HL-60 (cell line): ENCODE measurements at regions not wholly inside any gene's neighbourhood (a gene's known extent, or its start where the extent isn't known, plus 50 kb on each side); places are given as distances from the start of the nearest gene placed in this dataset.

Source experiments
- DNase-seq, 2 experiments: peaks; one replicate each; pipeline ENCODE4 v3.0.0-alpha.2; 2010 to 2020; ENCODE audit warnings: low read depth in 1 of 2, low spot score in 1 of 2
- H3K27ac ChIP-seq: fragments of 250-450 bp; sonication (Bioruptor Pico); replicated peaks from 2 replicates; pipeline ENCODE4 v1.5.1; 2020; ENCODE audit warnings: mild to moderate bottlenecking, moderate library complexity
- H3K27me3 ChIP-seq: fragments of 250-450 bp; sonication (Bioruptor Pico); 2 replicates; pipeline ENCODE4 v1.5.1; 2021; ENCODE audit warnings: mild to moderate bottlenecking, moderate library complexity; ENCODE audit not compliant: insufficient read depth, poor library complexity, severe bottlenecking
- H3K4me3 ChIP-seq: replicated peaks from 2 replicates; pipeline ENCODE4 v1.5.1; 2011; ENCODE audit warnings: mild to moderate bottlenecking, control low read depth, low read length; ENCODE audit not compliant: insufficient read depth
- CTCF ChIP-seq: IDR thresholded peaks from one replicate; pipeline ENCODE4 v1.5.1; 2011; ENCODE audit warnings: low read length, control low read depth, inconsistent platforms; ENCODE audit not compliant: insufficient read depth
- GABPA ChIP-seq: IDR thresholded peaks from 2 replicates; pipeline ENCODE4 v1.6.1; 2012; ENCODE audit warnings: low read depth
- POLR2AphosphoS5 ChIP-seq: IDR thresholded peaks from 2 replicates; pipeline ENCODE4 v1.6.1; 2012; ENCODE audit warnings: low read depth
- SPI1 ChIP-seq: IDR thresholded peaks from 2 replicates; pipeline ENCODE4 v1.6.1; 2012; ENCODE audit warnings: low read depth, mild to moderate bottlenecking, borderline replicate concordance
- TF ChIP-seq, protein P1 (sequence below): IDR thresholded peaks from 2 replicates; pipeline ENCODE4 v1.6.1; 2012; ENCODE audit warnings: low read depth; ENCODE audit not compliant: insufficient replicate concordance

GRCh38 chr9:2567922-2568321 is 53.7 kb upstream of the VLDLR start:
- Histone ChIP-seq H3K27ac (no peak overlapping the region), H3K27me3 (no peaks in the 10 kb centered on the region), H3K4me3 (no peak overlapping the region)
- no peak for TF ChIP-seq CTCF
- TF ChIP-seq, protein P1, sequence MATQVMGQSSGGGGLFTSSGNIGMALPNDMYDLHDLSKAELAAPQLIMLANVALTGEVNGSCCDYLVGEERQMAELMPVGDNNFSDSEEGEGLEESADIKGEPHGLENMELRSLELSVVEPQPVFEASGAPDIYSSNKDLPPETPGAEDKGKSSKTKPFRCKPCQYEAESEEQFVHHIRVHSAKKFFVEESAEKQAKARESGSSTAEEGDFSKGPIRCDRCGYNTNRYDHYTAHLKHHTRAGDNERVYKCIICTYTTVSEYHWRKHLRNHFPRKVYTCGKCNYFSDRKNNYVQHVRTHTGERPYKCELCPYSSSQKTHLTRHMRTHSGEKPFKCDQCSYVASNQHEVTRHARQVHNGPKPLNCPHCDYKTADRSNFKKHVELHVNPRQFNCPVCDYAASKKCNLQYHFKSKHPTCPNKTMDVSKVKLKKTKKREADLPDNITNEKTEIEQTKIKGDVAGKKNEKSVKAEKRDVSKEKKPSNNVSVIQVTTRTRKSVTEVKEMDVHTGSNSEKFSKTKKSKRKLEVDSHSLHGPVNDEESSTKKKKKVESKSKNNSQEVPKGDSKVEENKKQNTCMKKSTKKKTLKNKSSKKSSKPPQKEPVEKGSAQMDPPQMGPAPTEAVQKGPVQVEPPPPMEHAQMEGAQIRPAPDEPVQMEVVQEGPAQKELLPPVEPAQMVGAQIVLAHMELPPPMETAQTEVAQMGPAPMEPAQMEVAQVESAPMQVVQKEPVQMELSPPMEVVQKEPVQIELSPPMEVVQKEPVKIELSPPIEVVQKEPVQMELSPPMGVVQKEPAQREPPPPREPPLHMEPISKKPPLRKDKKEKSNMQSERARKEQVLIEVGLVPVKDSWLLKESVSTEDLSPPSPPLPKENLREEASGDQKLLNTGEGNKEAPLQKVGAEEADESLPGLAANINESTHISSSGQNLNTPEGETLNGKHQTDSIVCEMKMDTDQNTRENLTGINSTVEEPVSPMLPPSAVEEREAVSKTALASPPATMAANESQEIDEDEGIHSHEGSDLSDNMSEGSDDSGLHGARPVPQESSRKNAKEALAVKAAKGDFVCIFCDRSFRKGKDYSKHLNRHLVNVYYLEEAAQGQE, result no peak
- no peak for TF ChIP-seq POLR2AphosphoS5
- TF ChIP-seq GABPA, result no peak
- TF ChIP-seq SPI1, result no peak
- DNase-seq, result no peak

- no peaks in the 10 kb centered on the region for H3K27me3 ChIP-seq
- H3K4me3 ChIP-seq, result no peak overlapping the region
- H3K27ac ChIP-seq, result no peak overlapping the region
- DNase-seq, result no peak
- TF ChIP-seq, protein P1, result no peak
- no peak for TF ChIP-seq SPI1
- no peak for TF ChIP-seq CTCF
- TF ChIP-seq POLR2AphosphoS5, result no peak
These were observed 52.9 kb upstream of the VLDLR start for GRCh38 chr9:2568689-2569088.

- Histone ChIP-seq H3K4me3 (no peak overlapping the region), H3K27ac (no peak overlapping the region), H3K27me3 (no peaks in the 10 kb centered on the region)
- TF ChIP-seq POLR2AphosphoS5, result peak; percentile 82
- no peak for TF ChIP-seq CTCF
- TF ChIP-seq GABPA, result no peak
- TF ChIP-seq SPI1, result no peak
- TF ChIP-seq, protein P1, result no peak
- peak; percentile 95 to 96 for DNase-seq
These were observed 50.7 kb upstream of the VLDLR start for GRCh38 chr9:2570615-2571479.
